ACC112 (cell line): ENCODE measurements at regions not wholly inside any gene's neighbourhood (a gene's known extent, or its start where the extent isn't known, plus 50 kb on each side); places are given as distances from the start of the nearest gene placed in this dataset.

Source experiments
- H2AFZ ChIP-seq: fragments of 200-600 bp; sonication (generic); one replicate; pipeline ENCODE4 v1.6.0; 2017; ENCODE audit warnings: antibody characterized with exemption, low read length; ENCODE audit not compliant: unreplicated experiment
- H3K27ac ChIP-seq: fragments of 200-600 bp; sonication (generic); 2 replicates; pipeline ENCODE4 v1.5.1; 2014; ENCODE audit warnings: low read depth, mild to moderate bottlenecking, antibody characterized with exemption, low read length, moderate library complexity
- H3K27me3 ChIP-seq: fragments of 200-600 bp; sonication (generic); 2 replicates; pipeline ENCODE4 v1.6.1; 2014; ENCODE audit warnings: mild to moderate bottlenecking, antibody characterized with exemption, low read length, moderate library complexity, mixed read lengths; ENCODE audit not compliant: insufficient read depth
- H3K36me3 ChIP-seq: fragments of 200-600 bp; sonication (generic); 2 replicates; pipeline ENCODE4 v1.6.1; 2016; ENCODE audit warnings: mild to moderate bottlenecking, antibody characterized with exemption, low read length, moderate library complexity, mixed read lengths; ENCODE audit not compliant: insufficient read depth
- H3K4me1 ChIP-seq: fragments of 200-600 bp; sonication (generic); one replicate; pipeline ENCODE4 v1.6.1; 2016; ENCODE audit warnings: low read length, mixed read lengths; ENCODE audit not compliant: insufficient read depth, unreplicated experiment, control insufficient read depth
- H3K4me3 ChIP-seq: fragments of 200-600 bp; sonication (generic); 2 replicates; pipeline ENCODE4 v1.5.1; 2014; ENCODE audit warnings: mild to moderate bottlenecking, low read depth, low read length
- H3K79me2 ChIP-seq: fragments of 200-600 bp; sonication (generic); one replicate; pipeline ENCODE4 v1.6.0; 2016; ENCODE audit warnings: low read length; ENCODE audit not compliant: control insufficient read depth, unreplicated experiment, insufficient read depth

DNA sequence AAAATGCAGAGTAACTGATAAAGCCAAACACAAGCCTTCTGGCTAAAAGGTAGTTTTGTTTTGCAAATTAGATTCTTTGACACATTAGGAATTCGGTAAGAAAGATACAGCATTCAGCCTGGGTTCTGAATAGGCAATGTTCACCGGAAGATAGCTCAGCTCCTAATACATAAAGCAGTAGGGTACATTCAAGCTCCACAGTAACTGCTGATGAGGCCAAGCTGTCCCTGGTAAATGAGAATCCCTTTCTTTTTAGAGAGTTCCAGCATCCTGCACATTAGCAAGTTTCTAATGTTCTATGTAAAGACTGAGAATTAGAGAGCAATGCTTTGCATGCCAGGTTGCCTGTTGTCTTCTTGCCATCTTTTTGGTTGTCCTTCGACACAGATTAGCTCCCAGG lies 316.3 kb upstream of the SLC14A2 start:
- no peak overlapping the region for H3K4me3 ChIP-seq
- H3K79me2 ChIP-seq = no peaks in the 10 kb centered on the region
- H2AFZ ChIP-seq = no peak overlapping the region
- no peak overlapping the region for H3K27ac ChIP-seq
- H3K36me3 ChIP-seq = no peaks in the 10 kb centered on the region
- no peaks in the 10 kb centered on the region for H3K4me1 ChIP-seq
- H3K27me3 ChIP-seq = peaks cover 47% of the 10 kb centered on the region

DNA sequence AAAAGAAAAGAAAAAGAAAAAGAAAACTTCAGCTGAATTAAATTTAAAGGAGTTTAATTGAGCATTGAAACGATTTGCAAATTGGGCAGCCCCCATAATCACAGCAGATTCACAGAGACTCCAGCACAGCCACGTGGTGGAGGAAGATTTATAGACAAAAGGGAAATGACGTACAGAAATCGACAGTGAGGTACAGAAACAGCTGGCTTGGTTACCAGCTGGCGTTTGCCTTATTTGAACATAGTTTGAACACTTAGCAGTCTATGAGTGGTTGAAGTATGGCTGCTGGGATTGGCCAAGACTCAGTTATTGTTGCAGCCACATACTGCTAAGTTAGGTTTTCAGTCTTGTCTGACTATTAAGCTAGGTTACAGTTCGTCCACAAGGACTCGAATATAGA lies 312.2 kb upstream of the SLC14A2 start:
- Histone ChIP-seq H2AFZ (no peak overlapping the region), H3K79me2 (no peaks in the 10 kb centered on the region)

DNA sequence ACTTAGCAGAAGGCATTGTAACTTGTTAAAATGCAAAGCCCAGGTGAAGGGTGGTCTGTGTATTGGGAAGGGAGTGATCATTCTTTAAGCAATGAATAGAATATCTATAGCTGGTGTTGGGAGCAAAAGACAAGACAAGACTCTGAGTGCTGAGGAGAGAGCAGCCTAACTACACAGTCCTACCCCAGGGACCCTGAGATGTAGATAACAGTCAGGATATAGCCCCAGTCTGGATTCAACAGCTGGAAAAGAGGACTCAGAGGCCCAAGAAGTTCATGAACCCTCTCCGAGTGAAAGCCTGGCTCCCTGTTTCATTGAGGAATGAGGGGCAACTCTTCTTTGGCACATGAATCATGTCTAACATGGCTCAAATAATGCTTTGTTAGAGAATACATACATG lies 310.7 kb upstream of the SLC14A2 start:
- no peaks in the 10 kb centered on the region for H3K4me1 ChIP-seq
- no peak overlapping the region for H2AFZ ChIP-seq
- no peak overlapping the region for H3K27ac ChIP-seq
- H3K36me3 ChIP-seq = no peaks in the 10 kb centered on the region
- peaks cover 53% of the 10 kb centered on the region for H3K27me3 ChIP-seq
- no peaks in the 10 kb centered on the region for H3K79me2 ChIP-seq
- no peak overlapping the region for H3K4me3 ChIP-seq

More for the DNA sequence above, 312.2 kb upstream of the SLC14A2 start:
- Histone ChIP-seq H3K27ac (no peak overlapping the region), H3K4me1 (no peaks in the 10 kb centered on the region), H3K4me3 (no peak overlapping the region), H3K27me3 (peaks cover 52% of the 10 kb centered on the region), H3K36me3 (no peaks in the 10 kb centered on the region)

DNA sequence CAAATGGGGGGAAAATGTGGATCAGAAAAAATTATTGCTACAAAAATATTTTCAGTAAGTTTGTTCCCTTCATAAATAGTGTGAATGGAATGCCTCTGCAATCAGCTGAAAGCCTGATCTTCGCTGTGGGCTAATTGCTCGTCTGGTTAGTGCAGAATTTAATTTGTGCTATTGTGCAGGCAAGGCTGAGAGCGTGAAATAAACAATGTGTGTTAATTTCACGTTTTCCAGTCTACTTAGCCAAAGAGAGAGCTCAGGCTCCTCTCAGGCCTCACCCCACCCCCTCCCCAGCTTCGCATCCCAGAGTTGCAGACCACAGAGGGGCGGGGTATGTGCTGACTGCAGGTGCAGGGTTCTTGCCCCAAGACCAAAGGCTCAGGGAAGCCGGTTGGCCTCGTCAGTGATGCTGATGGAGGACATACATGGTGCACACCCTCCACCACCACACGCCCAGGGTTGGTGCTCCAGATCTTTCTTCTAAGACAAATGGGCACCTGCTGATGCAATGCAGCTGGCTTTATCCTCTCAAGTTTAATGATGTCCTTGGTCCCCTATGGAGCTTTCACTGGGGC lies 302.6 kb upstream of the SLC14A2 start:
- Histone ChIP-seq H3K4me3 (no peak overlapping the region), H3K36me3 (no peaks in the 10 kb centered on the region), H3K27me3 (peaks cover 53% of the 10 kb centered on the region), H3K4me1 (no peaks in the 10 kb centered on the region), H3K27ac (no peak overlapping the region), H2AFZ (no peak overlapping the region), H3K79me2 (no peaks in the 10 kb centered on the region)

DNA sequence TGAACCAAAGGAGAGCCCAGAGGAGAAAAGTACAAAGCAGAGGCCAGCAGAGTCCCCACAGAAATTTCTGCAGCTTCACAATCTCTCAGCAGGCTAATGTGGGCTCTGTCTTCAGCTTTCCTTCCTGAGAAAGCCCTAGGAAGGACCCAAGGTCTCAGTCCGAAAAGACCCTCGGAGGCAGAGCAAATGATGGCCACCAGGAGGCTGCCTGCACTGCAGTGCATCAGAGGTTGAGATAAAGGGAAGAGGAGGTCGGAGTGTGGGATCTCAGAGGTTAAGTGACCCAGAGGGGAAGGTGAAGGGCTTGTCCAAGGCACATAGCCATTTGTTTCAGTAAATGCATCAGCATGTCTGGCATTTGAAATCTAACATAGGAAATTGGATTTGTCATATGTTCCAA lies 299.1 kb upstream of the SLC14A2 start:
- Histone ChIP-seq H3K4me1 (no peaks in the 10 kb centered on the region), H3K36me3 (no peaks in the 10 kb centered on the region), H3K4me3 (no peak overlapping the region), H3K27me3 (peaks cover 43% of the 10 kb centered on the region), H3K79me2 (no peaks in the 10 kb centered on the region), H3K27ac (no peak overlapping the region), H2AFZ (no peak overlapping the region)

DNA sequence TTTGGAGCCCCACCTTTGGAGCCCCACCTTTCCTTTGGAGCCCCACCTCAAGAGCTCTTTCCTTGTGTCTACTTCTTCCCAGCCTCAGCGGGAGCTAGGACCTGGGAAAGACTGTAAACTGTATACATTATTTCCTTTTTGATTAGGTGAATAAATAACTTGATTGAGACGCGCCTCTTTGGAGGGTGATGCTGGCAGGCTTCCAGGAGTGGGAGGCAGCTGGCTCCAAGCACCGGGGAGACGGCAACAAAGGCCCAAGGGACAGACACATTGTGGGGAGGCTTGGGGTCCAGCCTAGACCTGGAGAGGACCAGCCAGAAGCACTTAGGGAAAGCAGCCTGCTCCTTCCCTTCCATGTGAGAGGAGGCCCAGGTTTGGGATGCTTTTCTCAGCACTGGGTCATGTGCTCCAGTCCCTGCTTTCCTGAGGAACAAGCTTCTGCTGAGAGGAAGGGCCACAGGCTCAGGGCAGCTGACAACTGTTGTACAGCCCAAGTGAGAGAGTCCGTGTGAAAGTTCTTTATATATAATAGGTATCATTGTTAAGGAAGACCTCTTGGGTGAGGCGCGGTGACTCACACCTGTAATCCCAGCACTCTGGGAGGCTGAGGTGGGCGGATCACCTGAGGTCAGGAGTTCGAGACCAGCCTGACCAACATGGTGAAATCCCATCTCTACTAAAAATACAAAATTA lies 297.2 kb upstream of the SLC14A2 start:
- H3K27me3 ChIP-seq = peaks cover 43% of the 10 kb centered on the region

DNA sequence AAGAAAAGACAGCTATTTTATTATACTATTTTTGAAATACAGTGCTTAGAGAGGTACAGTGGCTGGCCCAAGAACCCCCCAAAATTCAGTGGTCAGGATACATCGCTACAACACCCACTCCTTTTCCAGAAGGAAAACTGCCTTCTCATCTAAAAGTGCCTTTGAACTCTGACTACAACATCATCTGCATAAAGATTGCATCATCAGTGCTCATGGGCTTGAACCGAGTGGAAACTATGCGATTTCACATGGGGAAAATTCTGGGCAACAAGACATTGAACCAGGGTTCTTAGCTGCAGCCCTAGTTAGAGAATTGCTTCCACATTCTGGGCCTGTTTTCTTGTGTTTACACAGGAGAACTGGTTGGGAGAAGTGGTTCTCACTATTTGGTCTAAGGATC lies 294.6 kb upstream of the SLC14A2 start:
- Histone ChIP-seq H3K79me2 (no peaks in the 10 kb centered on the region), H3K27ac (no peak overlapping the region), H3K36me3 (no peaks in the 10 kb centered on the region), H3K4me3 (no peak overlapping the region), H3K4me1 (peaks cover 8% of the 10 kb centered on the region), H3K27me3 (peaks cover 32% of the 10 kb centered on the region), H2AFZ (no peak overlapping the region)

More for the DNA sequence above, 297.2 kb upstream of the SLC14A2 start:
- no peaks in the 10 kb centered on the region for H3K4me1 ChIP-seq
- no peaks in the 10 kb centered on the region for H3K36me3 ChIP-seq
- H3K27ac ChIP-seq = no peak overlapping the region
- no peaks in the 10 kb centered on the region for H3K79me2 ChIP-seq
- no peak overlapping the region for H2AFZ ChIP-seq
- H3K4me3 ChIP-seq = no peak overlapping the region

DNA sequence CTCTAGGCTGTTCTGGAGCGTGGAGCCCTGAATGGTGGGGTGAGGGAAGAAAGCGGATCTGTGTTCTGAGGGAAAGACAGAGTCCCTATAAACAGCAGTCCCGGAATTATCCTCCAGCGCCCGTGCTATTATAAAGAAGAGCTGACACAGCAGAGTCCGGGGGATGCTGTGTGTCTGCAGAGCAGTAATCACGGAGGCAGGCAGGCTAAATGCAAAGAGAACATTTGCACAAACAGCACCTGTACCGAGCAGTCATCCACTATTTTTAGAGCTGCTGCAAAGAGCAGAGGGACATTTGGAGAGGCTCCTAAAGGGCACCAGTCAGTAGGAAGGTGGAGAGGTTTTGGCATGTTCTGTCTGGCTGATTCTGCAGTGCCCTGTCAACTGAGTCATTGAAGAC lies 293.8 kb upstream of the SLC14A2 start:
- H3K36me3 ChIP-seq = no peaks in the 10 kb centered on the region
- peaks cover 8% of the 10 kb centered on the region for H3K4me1 ChIP-seq
- H3K27ac ChIP-seq = no peak overlapping the region
- peaks cover 24% of the 10 kb centered on the region for H3K27me3 ChIP-seq
- H3K4me3 ChIP-seq = no peak overlapping the region
- no peak overlapping the region for H2AFZ ChIP-seq
- H3K79me2 ChIP-seq = no peaks in the 10 kb centered on the region

DNA sequence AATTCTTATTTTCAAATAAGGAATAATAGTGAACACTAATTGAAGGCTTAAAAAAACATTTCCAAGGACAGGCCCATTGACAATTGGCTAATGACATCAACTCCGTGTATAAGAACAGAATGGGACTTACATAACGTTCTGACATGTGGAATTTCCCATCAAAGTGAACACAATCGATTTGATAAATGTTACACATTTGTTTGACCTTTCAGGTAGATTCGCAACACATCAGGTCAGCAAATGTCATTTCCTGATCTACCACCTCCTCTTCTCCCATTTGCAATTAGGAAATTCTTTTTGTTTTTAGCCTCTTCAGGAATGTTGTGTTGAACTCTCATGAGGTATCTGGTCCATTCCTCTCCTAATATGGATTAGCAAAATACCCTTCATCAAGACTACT lies 292.9 kb upstream of the SLC14A2 start:
- Histone ChIP-seq H3K36me3 (no peaks in the 10 kb centered on the region), H3K79me2 (no peaks in the 10 kb centered on the region), H2AFZ (no peak overlapping the region), H3K4me3 (no peak overlapping the region), H3K4me1 (peaks cover 8% of the 10 kb centered on the region), H3K27ac (no peak overlapping the region), H3K27me3 (peaks cover 22% of the 10 kb centered on the region)

DNA sequence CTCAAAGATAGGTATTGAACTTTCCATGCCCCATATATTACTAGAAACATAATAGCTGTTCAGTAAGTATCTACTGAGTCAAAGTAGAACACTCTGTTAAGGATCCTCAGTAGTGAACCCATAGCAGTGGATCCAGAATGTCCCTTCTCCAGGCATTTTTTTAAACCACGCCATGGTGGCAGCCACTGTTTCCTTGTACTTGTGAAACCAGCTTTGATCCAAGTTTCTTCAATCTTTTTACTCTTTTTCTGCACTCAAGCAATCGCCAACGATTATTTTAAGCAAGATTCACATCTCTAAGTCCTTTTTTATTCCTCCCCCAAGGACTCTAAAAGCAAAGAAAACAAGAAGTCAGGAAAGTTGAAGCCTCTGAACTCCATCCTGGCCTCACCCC lies 291.2 kb upstream of the SLC14A2 start:
- Histone ChIP-seq H3K4me1 (peaks cover 8% of the 10 kb centered on the region), H3K27me3 (peaks cover 32% of the 10 kb centered on the region), H3K4me3 (no peak overlapping the region), H2AFZ (no peak overlapping the region), H3K27ac (no peak overlapping the region), H3K79me2 (no peaks in the 10 kb centered on the region), H3K36me3 (no peaks in the 10 kb centered on the region)

DNA sequence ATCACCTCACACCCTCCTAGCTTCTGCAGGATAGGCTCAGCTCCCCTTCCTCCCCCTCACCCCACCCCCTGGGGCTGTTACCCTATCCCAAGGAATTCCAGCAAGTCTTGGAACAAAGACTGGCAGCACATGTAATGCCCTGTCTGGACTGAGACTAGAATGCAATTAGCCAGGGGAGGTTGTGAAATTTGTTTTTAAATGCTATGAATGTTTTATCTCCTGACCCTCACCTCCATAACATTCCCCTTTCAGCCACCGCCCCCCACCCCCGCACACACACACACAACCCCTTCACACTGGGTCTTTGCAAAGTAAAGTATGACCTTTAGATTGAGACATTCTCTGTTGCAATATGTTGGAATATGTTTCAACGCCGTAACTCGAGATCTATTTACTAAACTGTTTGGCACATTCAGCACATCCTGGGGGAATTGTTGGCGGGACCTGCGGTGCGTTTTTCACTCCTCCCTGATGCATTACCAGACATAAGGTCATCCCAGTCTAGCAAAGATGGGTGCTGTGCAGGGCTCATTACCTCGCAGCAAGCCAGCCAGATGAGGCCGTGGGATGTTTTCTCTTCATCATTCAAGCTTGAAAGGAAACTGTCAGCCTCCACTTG lies 290.7 kb upstream of the SLC14A2 start:
- Histone ChIP-seq H3K79me2 (no peaks in the 10 kb centered on the region), H3K36me3 (no peaks in the 10 kb centered on the region), H3K27me3 (peaks cover 37% of the 10 kb centered on the region), H3K27ac (no peak overlapping the region; the same call in 1 of the 2 replicates), H3K4me1 (peaks cover 8% of the 10 kb centered on the region), H3K4me3 (peak overlapping the region; percentile 41; the same call in 1 of the 2 replicates), H2AFZ (no peak overlapping the region)
